ENCODE measurements at regions not wholly inside any gene's neighbourhood (a gene's known extent, or its start where the extent isn't known, plus 50 kb on each side); places are given as distances from the start of the nearest gene placed in this dataset.

GRCh38 chr13:59208405-59209195 is 955.1 kb downstream of the DIAPH3 start:
- Histone ChIP-seq H3K79me2 (replicated peaks; ENCODE audit: insufficient read depth, low read length) (no peaks in the 10 kb centered on the region), H3F3A (ENCODE audit: insufficient read depth, low read length, poor library complexity, severe bottlenecking) (no peaks in the 10 kb centered on the region), H3K9me2 (ENCODE audit: insufficient read depth, low read length) (no peaks in the 10 kb centered on the region), H3K4me2 (ENCODE audit: low read length) (no peak overlapping the region), H3K27me3 (ENCODE audit: insufficient read depth, low read depth, low read length) (no peaks in the 10 kb centered on the region), H3K9ac (ENCODE audit: low read length) (no peak overlapping the region), H4K20me1 (ENCODE audit: insufficient read depth) (no peaks in the 10 kb centered on the region), H3K9me3 (ENCODE audit: low read length) (no peaks in the 10 kb centered on the region), H3K27ac (ENCODE audit: low read length) (no peak overlapping the region), H3K36me3 (ENCODE audit: insufficient read depth, low read length) (no peaks in the 10 kb centered on the region), H2AFZ (ENCODE audit: low read depth, low read length) (no peak overlapping the region), H3K4me3 (ENCODE audit: low read length) (no peak overlapping the region)
- TF ChIP-seq MXI1 (conservative IDR thresholded peaks at IDR 0.05; ENCODE audit: poor library complexity, severe bottlenecking) (no peak), EP300 (conservative IDR thresholded peaks at IDR 0.05; ENCODE audit: poor library complexity, severe bottlenecking) (no peak)

GRCh38 chr13:59210543-59210942 is 953.2 kb downstream of the DIAPH3 start:
- Histone ChIP-seq H3K36me3 (ENCODE audit: insufficient read depth, low read length) (no peaks in the 10 kb centered on the region), H3K9me2 (ENCODE audit: insufficient read depth, low read length) (no peaks in the 10 kb centered on the region), H3K27ac (ENCODE audit: low read length) (no peak overlapping the region), H3K9ac (ENCODE audit: low read length) (no peak overlapping the region), H3F3A (ENCODE audit: insufficient read depth, low read length, poor library complexity, severe bottlenecking) (no peaks in the 10 kb centered on the region), H3K27me3 (ENCODE audit: insufficient read depth, low read depth, low read length) (no peaks in the 10 kb centered on the region), H3K9me3 (ENCODE audit: low read length) (no peaks in the 10 kb centered on the region), H3K79me2 (replicated peaks; ENCODE audit: insufficient read depth, low read length) (no peaks in the 10 kb centered on the region), H3K4me2 (ENCODE audit: low read length) (no peak overlapping the region), H2AFZ (ENCODE audit: low read depth, low read length) (no peak overlapping the region), H4K20me1 (ENCODE audit: insufficient read depth) (no peaks in the 10 kb centered on the region), H3K4me3 (ENCODE audit: low read length) (no peak overlapping the region)
- no peak for TF ChIP-seq REST (IDR thresholded peaks at IDR 0.05; ENCODE audit: borderline replicate concordance)
- TF ChIP-seq MXI1 (conservative IDR thresholded peaks at IDR 0.05; ENCODE audit: poor library complexity, severe bottlenecking) = no peak
- no peak for TF ChIP-seq EZH2 (IDR thresholded peaks at IDR 0.05; ENCODE audit: borderline replicate concordance, insufficient read depth, low read length, poor library complexity, severe bottlenecking)
- no peak for TF ChIP-seq TAF1 (IDR thresholded peaks at IDR 0.05; ENCODE audit: low read depth)
- no peak for TF ChIP-seq POLR2AphosphoS5 (IDR thresholded peaks at IDR 0.05)
- TF ChIP-seq CTCF (IDR thresholded peaks at IDR 0.05; ENCODE audit: poor library complexity, severe bottlenecking) = no peak
- TF ChIP-seq EP300 (conservative IDR thresholded peaks at IDR 0.05; ENCODE audit: poor library complexity, severe bottlenecking) = no peak
- TF ChIP-seq SMC3 (conservative IDR thresholded peaks at IDR 0.05; ENCODE audit: poor library complexity) = no peak
- TF ChIP-seq RAD21 (conservative IDR thresholded peaks at IDR 0.05) = no peak
